HG02642 (cell line): ENCODE measurements at regions not wholly inside any gene's neighbourhood (a gene's known extent, or its start where the extent isn't known, plus 50 kb on each side); places are given as distances from the start of the nearest gene placed in this dataset.

Experiments used
- ATAC-seq: cut with Tn5 transposase; IDR thresholded peaks from one replicate; pipeline ENCODE4 v1.9.1; 2021; ENCODE audit warnings: mild to moderate bottlenecking; ENCODE audit not compliant: unreplicated experiment, poor library complexity

GRCh38 chr15:93515256-93516051 is 426.4 kb upstream of the RGMA start:
- no peak for ATAC-seq

GRCh38 chr15:93506646-93507045 is 417.6 kb upstream of the RGMA start:
- no peak for ATAC-seq

GRCh38 chr15:93505506-93505905 is 416.5 kb upstream of the RGMA start:
- ATAC-seq: no peak

- ATAC-seq: no peak
Observed at GRCh38 chr15:93501946-93502345, 412.9 kb upstream of the RGMA start.

- ATAC-seq: no peak
Observed at GRCh38 chr15:93500155-93500554, 411.1 kb upstream of the RGMA start.

- ATAC-seq: no peak
Observed at GRCh38 chr15:93497291-93497690, 408.3 kb upstream of the RGMA start.

GRCh38 chr15:93496888-93497287 is 407.9 kb upstream of the RGMA start:
- ATAC-seq: no peak

GRCh38 chr15:93495799-93496637 is 407.0 kb upstream of the RGMA start:
- ATAC-seq: no peak

- no peak for ATAC-seq
Observed at GRCh38 chr15:93493172-93493571, 404.2 kb upstream of the RGMA start.

- no peak for ATAC-seq
Observed at GRCh38 chr15:93491291-93491690, 402.3 kb upstream of the RGMA start.

- ATAC-seq: no peak
Observed at GRCh38 chr15:93488296-93488713, 399.3 kb upstream of the RGMA start.

- no peak for ATAC-seq
Observed at GRCh38 chr15:93486407-93487117, 397.6 kb upstream of the RGMA start.

GRCh38 chr15:93485438-93486327 is 396.7 kb upstream of the RGMA start:
- no peak for ATAC-seq

GRCh38 chr15:93483923-93484322 is 394.9 kb upstream of the RGMA start:
- no peak for ATAC-seq

GRCh38 chr15:93482731-93483130 is 393.7 kb upstream of the RGMA start:
- no peak for ATAC-seq

GRCh38 chr15:93479715-93480114 is 390.7 kb upstream of the RGMA start:
- no peak for ATAC-seq

- no peak for ATAC-seq
Observed at GRCh38 chr15:93478947-93479346, 389.9 kb upstream of the RGMA start.

- ATAC-seq: no peak
Observed at GRCh38 chr15:93477721-93478120, 388.7 kb upstream of the RGMA start.

- ATAC-seq: no peak
Observed at GRCh38 chr15:93477188-93477587, 388.2 kb upstream of the RGMA start.
